ENCODE measurements at regions not wholly inside any gene's neighbourhood (a gene's known extent, or its start where the extent isn't known, plus 50 kb on each side); places are given as distances from the start of the nearest gene placed in this dataset.

DNA sequence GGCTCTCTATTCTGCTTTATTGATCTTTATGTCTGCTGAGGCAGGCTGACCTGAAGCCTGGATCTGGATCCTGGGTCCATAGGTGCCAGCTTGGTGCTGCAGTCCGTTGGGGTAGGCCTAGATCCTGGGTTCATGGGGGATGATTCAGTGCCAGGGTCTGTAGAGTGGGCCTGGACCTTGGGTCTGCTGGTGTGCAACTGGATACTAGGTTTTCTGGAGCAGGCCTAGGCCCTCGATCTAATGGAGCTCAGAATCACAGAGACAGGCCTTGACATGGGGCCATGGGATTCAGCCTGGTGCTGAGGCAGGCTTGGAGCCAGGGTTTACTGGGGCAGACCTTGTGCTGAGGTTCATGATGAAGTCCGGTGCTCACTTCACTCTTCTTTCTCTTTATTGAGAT, 358.6 kb downstream of the TEX13C start:
- Histone ChIP-seq H3K9me3 (ENCODE audit: low read length) (peaks cover 61% of the 10 kb centered on the region; the same call in 1 of the 2 replicates), H3K4me1 (ENCODE audit: insufficient read depth, low read length) (no peaks in the 10 kb centered on the region), H3K27me3 (ENCODE audit: control insufficient read depth in 1 of 2, insufficient read depth in 2 of 2, low read length in 2 of 2) (no peaks in the 10 kb centered on the region), H4K20me1 (ENCODE audit: insufficient read depth, low read length) (no peaks in the 10 kb centered on the region), H2AFZ (ENCODE audit: low read length) (no peak overlapping the region), H3K27ac (ENCODE audit: extremely low read length, insufficient read depth, low read length) (no peak overlapping the region), H3K9ac (ENCODE audit: insufficient read depth, low read depth, low read length) (no peak overlapping the region), H3K4me3 (replicated peaks in 1 of 3; ENCODE audit: insufficient read depth in 1 of 3, low read depth in 2 of 3, low read length in 3 of 3) (no peak overlapping the region), H3K4me2 (ENCODE audit: low read depth, low read length) (no peak overlapping the region), H3K79me2 (ENCODE audit: insufficient read depth, low read length) (no peaks in the 10 kb centered on the region), H3K36me3 (replicated peaks in 1 of 2; ENCODE audit: control insufficient read depth in 1 of 2, insufficient read depth in 2 of 2, low read length in 2 of 2) (no peaks in the 10 kb centered on the region)
- no peak for FAIRE-seq
- intact Hi-C loops (cut with micrococcal nuclease; ENCODE audit: unreplicated experiment) (no loop called here), in situ Hi-C loops (cut with HindIII; ENCODE audit: extremely low pct_ligation_motif_present, low pct_unique_long_range_greater_than_20kb) (no loop called here)
- CTCF ChIA-PET (ENCODE audit: low intra/inter-chr PET ratio, low total read pairs), result no interaction called here
- no TSS peak for BruUV-seq (replicated peaks)
- POLR2A ChIA-PET, result no interaction called here
- no peak for TF ChIP-seq MYC (CRISPR knock-in tag; IDR thresholded peaks at IDR 0.05; ENCODE audit: borderline replicate concordance)
- TF ChIP-seq, protein P1, sequence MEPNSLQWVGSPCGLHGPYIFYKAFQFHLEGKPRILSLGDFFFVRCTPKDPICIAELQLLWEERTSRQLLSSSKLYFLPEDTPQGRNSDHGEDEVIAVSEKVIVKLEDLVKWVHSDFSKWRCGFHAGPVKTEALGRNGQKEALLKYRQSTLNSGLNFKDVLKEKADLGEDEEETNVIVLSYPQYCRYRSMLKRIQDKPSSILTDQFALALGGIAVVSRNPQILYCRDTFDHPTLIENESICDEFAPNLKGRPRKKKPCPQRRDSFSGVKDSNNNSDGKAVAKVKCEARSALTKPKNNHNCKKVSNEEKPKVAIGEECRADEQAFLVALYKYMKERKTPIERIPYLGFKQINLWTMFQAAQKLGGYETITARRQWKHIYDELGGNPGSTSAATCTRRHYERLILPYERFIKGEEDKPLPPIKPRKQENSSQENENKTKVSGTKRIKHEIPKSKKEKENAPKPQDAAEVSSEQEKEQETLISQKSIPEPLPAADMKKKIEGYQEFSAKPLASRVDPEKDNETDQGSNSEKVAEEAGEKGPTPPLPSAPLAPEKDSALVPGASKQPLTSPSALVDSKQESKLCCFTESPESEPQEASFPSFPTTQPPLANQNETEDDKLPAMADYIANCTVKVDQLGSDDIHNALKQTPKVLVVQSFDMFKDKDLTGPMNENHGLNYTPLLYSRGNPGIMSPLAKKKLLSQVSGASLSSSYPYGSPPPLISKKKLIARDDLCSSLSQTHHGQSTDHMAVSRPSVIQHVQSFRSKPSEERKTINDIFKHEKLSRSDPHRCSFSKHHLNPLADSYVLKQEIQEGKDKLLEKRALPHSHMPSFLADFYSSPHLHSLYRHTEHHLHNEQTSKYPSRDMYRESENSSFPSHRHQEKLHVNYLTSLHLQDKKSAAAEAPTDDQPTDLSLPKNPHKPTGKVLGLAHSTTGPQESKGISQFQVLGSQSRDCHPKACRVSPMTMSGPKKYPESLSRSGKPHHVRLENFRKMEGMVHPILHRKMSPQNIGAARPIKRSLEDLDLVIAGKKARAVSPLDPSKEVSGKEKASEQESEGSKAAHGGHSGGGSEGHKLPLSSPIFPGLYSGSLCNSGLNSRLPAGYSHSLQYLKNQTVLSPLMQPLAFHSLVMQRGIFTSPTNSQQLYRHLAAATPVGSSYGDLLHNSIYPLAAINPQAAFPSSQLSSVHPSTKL (CRISPR knock-in tag; IDR thresholded peaks at IDR 0.05), result no peak
- TF ChIP-seq, protein P2, sequence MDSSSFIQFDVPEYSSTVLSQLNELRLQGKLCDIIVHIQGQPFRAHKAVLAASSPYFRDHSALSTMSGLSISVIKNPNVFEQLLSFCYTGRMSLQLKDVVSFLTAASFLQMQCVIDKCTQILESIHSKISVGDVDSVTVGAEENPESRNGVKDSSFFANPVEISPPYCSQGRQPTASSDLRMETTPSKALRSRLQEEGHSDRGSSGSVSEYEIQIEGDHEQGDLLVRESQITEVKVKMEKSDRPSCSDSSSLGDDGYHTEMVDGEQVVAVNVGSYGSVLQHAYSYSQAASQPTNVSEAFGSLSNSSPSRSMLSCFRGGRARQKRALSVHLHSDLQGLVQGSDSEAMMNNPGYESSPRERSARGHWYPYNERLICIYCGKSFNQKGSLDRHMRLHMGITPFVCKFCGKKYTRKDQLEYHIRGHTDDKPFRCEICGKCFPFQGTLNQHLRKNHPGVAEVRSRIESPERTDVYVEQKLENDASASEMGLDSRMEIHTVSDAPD (CRISPR knock-in tag; IDR thresholded peaks at IDR 0.05), result no peak
- TF ChIP-seq FIP1L1 (IDR thresholded peaks at IDR 0.05; ENCODE audit: borderline replicate concordance, insufficient read depth, low read depth, low read length), result no peak
- no peak for TF ChIP-seq ZNF607 (CRISPR knock-in tag; IDR thresholded peaks at IDR 0.05; ENCODE audit: borderline replicate concordance)
- no peak for TF ChIP-seq AGO2 (optimal IDR thresholded peaks at IDR 0.05; ENCODE audit: low read depth, low read length)
- no peak for TF ChIP-seq ZNF556 (CRISPR knock-in tag; IDR thresholded peaks at IDR 0.05; ENCODE audit: borderline replicate concordance)
- WGBS (ENCODE audit: low lambda C conversion rate), result 0% methylated on average over 1 of the region's 3 CpGs
- no peak for ATAC-seq
- no peak for DNase-seq (ENCODE audit: low spot score)
